ENCODE measurements at regions not wholly inside any gene's neighbourhood (a gene's known extent, or its start where the extent isn't known, plus 50 kb on each side); places are given as distances from the start of the nearest gene placed in this dataset.
"Not testable (repeated sequence)": the region's sequence is repeated elsewhere in the genome, so short reads cannot be mapped to it uniquely, and the experiment has no call there.

DNA sequence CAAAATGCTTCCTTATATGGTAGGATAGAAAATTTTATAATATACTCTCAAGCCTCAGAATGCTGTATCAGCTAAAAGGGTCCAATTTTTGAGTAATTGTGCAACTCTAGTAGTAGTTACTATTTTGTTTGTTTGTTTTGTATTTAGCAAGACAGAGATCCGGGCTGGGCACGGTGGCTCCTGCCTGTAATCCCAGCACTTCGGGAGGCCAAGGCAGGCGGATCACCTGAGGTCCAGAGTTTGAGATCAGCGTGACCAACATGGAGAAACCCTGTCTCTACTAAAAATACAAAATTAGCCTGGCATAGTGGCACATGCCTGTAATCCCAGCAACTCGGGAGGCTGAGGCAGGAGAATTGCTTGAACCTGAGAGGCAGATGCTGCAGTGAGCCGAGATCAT, 216.8 kb upstream of the CT83 start:
- TF ChIP-seq JUND (IDR thresholded peaks at IDR 0.05); SIN3A (IDR thresholded peaks at IDR 0.05; ENCODE audit: low read depth); POLR2A (IDR thresholded peaks at IDR 0.05; ENCODE audit: borderline replicate concordance, extremely low read depth, insufficient read depth, insufficient read length); EZH2phosphoT487 (IDR thresholded peaks at IDR 0.05; ENCODE audit: borderline replicate concordance); EZH2 (IDR thresholded peaks at IDR 0.05); POLR2AphosphoS5 (IDR thresholded peaks at IDR 0.05; ENCODE audit: low read depth, low read length); ZFX (IDR thresholded peaks at IDR 0.05): not testable (repeated sequence)
- TF ChIP-seq, protein P1, sequence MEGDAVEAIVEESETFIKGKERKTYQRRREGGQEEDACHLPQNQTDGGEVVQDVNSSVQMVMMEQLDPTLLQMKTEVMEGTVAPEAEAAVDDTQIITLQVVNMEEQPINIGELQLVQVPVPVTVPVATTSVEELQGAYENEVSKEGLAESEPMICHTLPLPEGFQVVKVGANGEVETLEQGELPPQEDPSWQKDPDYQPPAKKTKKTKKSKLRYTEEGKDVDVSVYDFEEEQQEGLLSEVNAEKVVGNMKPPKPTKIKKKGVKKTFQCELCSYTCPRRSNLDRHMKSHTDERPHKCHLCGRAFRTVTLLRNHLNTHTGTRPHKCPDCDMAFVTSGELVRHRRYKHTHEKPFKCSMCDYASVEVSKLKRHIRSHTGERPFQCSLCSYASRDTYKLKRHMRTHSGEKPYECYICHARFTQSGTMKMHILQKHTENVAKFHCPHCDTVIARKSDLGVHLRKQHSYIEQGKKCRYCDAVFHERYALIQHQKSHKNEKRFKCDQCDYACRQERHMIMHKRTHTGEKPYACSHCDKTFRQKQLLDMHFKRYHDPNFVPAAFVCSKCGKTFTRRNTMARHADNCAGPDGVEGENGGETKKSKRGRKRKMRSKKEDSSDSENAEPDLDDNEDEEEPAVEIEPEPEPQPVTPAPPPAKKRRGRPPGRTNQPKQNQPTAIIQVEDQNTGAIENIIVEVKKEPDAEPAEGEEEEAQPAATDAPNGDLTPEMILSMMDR (IDR thresholded peaks at IDR 0.05 in 2 of 3, conservative IDR thresholded peaks at IDR 0.05 in 1 of 3; ENCODE audit: borderline replicate concordance in 1 of 3, insufficient read depth in 1 of 3, low read depth in 2 of 3, low read length in 2 of 3) = not testable (repeated sequence)

Measured in HCT116 (cell line).